Activated CD4-positive, alpha-beta T cell treated with anti-CD3 and anti-CD28 coated beads, Interleukin-2, amount 10 ng/mL, durations not matched to agents 7 days and 5 days (primary cell): ENCODE measurements at regions not wholly inside any gene's neighbourhood (a gene's known extent, or its start where the extent isn't known, plus 50 kb on each side); places are given as distances from the start of the nearest gene placed in this dataset.
"Not testable (repeated sequence)": the region's sequence is repeated elsewhere in the genome, so short reads cannot be mapped to it uniquely, and the experiment has no call there.

Source experiments
- CTCF ChIA-PET: fragments of 350-600 bp; sonication (Branson Sonifier 250); formaldehyde crosslinking; loops from one replicate; lab custom pipeline; 2021; ENCODE audit warnings: antibody characterized with exemption; lab: Charles Lee
- POLR2A ChIA-PET: fragments of 350-600 bp; sonication (Branson Sonifier 250); formaldehyde crosslinking; loops from one replicate; lab custom pipeline; 2021; ENCODE audit warnings: antibody characterized with exemption; lab: Charles Lee
- DNase-seq: peaks from one replicate; pipeline ENCODE4 v3.0.0-alpha.2; 2020
- H3K27ac Mint-ChIP-seq: one replicate; pipeline ENCODE4 v1.8.0; 2021; ENCODE audit warnings: mild to moderate bottlenecking, moderate library complexity, mixed read lengths
- H3K27me3 Mint-ChIP-seq: one replicate; pipeline ENCODE4 v1.8.0; 2021; ENCODE audit warnings: mixed read lengths
- H3K36me3 Mint-ChIP-seq: one replicate; pipeline ENCODE4 v1.8.0; 2021; ENCODE audit warnings: low read depth, mixed read lengths
- H3K4me1 Mint-ChIP-seq: one replicate; pipeline ENCODE4 v1.8.0; 2021; ENCODE audit warnings: mixed read lengths
- H3K4me3 Mint-ChIP-seq: one replicate; pipeline ENCODE4 v1.8.0; 2021; ENCODE audit warnings: mild to moderate bottlenecking, moderate library complexity, mixed read lengths
- H3K9me3 Mint-ChIP-seq: one replicate; pipeline ENCODE4 v1.8.0; 2021; ENCODE audit warnings: mixed read lengths

- H3K4me1 Mint-ChIP-seq, result no peaks in the 10 kb centered on the region
- H3K36me3 Mint-ChIP-seq, result no peaks in the 10 kb centered on the region
- H3K27me3 Mint-ChIP-seq, result no peaks in the 10 kb centered on the region
- DNase-seq, result no peak
- ChIA-PET POLR2A (no interaction called here), CTCF (no interaction called here)
- no peak overlapping the region for H3K4me3 Mint-ChIP-seq
- peaks cover 11% of the 10 kb centered on the region for H3K9me3 Mint-ChIP-seq
- H3K27ac Mint-ChIP-seq, result no peak overlapping the region
Measured at GRCh38 chr16:60989592-60989991, 1046.6 kb downstream of the CDH8 start.

DNA sequence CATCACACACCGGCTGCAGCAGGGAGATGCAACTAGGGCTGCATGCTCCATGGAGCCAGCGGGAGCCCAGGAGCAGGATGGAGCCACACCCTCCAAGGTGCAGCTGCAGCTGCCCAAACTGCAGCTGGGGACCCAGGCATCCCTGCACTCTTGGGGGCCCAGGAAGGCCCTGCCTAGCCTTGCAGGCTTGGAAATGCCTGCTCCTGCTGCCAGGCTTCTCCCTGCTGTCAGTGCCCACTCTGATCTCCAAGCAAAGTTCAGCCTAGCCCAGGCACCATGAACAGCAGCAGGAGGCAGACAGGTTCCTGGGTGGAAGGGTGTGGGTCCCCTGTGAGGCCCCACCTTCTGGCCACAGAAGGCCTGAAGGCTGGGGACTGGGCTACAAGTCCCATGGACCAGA is 1057.1 kb downstream of the CDH8 start:
- Mint-ChIP-seq H3K4me3 (no peak overlapping the region), H3K36me3 (no peaks in the 10 kb centered on the region), H3K4me1 (no peaks in the 10 kb centered on the region), H3K9me3 (peaks cover 14% of the 10 kb centered on the region), H3K27ac (no peak overlapping the region), H3K27me3 (no peaks in the 10 kb centered on the region)
- no peak for DNase-seq
- ChIA-PET POLR2A (no interaction called here), CTCF (no interaction called here)

DNA sequence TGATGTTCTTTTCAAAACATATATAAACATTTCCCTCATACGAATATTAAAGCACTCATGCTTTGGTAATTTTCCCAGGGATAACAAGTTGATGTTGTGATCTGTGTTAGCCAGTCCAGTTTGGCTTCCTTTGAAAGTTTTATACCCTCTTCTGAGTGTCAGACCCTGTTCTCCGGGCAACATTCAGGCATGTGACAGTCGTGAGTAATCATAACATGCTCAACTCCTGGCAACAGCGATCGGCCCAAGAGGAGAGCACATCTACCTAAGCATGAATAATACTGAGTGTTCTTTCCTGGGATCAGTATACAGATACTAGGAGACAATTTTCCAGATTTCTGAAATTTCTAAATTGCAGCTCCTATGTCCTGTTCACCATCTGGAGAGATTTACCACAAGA is 1086.4 kb downstream of the CDH8 start:
- ChIA-PET POLR2A (no interaction called here), CTCF (no interaction called here)
- DNase-seq, result no peak
- H3K27ac Mint-ChIP-seq, result no peak overlapping the region
- no peaks in the 10 kb centered on the region for H3K36me3 Mint-ChIP-seq
- no peaks in the 10 kb centered on the region for H3K27me3 Mint-ChIP-seq
- peaks cover 16% of the 10 kb centered on the region for H3K9me3 Mint-ChIP-seq
- H3K4me3 Mint-ChIP-seq, result no peak overlapping the region
- no peaks in the 10 kb centered on the region for H3K4me1 Mint-ChIP-seq

GRCh38 chr16:60945225-60945624 is 1091.0 kb downstream of the CDH8 start:
- no peaks in the 10 kb centered on the region for H3K27me3 Mint-ChIP-seq
- no peaks in the 10 kb centered on the region for H3K36me3 Mint-ChIP-seq
- CTCF ChIA-PET, result no interaction called here
- POLR2A ChIA-PET, result no interaction called here
- no peak for DNase-seq
- no peak overlapping the region for H3K4me3 Mint-ChIP-seq
- H3K27ac Mint-ChIP-seq, result no peak overlapping the region
- no peaks in the 10 kb centered on the region for H3K4me1 Mint-ChIP-seq
- H3K9me3 Mint-ChIP-seq, result peaks cover 12% of the 10 kb centered on the region

DNA sequence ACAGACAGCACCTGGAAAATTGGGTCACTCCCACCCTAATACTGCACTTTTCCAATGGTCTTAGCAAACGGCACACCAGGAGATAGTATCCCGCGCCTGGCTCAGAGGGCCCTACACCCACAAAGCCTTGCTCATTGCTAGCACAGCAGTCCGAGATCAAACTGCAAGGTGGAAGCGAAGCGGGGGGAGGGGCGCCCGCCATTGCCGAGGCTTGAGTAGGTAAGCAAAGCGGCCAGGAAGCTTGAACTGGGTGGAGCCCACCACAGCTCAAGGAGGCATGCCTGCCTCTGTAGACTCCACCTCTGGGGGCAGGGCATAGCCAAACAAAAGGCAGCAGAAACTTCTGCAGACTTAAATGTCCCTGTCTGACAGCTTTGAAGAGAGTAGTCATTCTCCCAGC is 1100.0 kb downstream of the CDH8 start:
- peaks cover 11% of the 10 kb centered on the region for H3K9me3 Mint-ChIP-seq
- H3K4me1 Mint-ChIP-seq, CTCF ChIA-PET, H3K36me3 Mint-ChIP-seq, H3K27me3 Mint-ChIP-seq, DNase-seq, H3K27ac Mint-ChIP-seq, POLR2A ChIA-PET, H3K4me3 Mint-ChIP-seq: not testable (repeated sequence)

DNA sequence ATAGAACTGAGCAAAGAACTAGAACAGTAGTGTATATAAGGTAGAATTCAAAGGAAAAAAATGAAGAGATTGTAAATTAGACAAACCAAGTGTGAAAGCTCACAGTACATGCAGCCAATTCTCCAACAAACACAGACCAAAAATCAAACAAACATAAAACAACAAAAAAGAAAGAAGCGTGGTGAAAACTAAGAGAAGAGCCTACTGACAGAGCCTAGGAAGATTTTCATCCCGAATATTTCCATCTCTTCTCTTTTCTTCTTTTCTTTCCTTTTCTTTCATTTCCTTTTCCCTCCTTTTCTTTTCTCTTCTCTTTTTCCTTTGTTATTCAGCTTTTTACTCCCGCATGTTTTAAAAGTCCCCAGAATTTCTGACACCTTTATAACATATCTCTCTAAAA is 1103.6 kb downstream of the CDH8 start:
- no peak overlapping the region for H3K4me3 Mint-ChIP-seq
- DNase-seq, result no peak
- no peak overlapping the region for H3K27ac Mint-ChIP-seq
- POLR2A ChIA-PET, result no interaction called here
- no peaks in the 10 kb centered on the region for H3K4me1 Mint-ChIP-seq
- no peaks in the 10 kb centered on the region for H3K36me3 Mint-ChIP-seq
- CTCF ChIA-PET, result no interaction called here
- H3K27me3 Mint-ChIP-seq, result no peaks in the 10 kb centered on the region
- peaks cover 5% of the 10 kb centered on the region for H3K9me3 Mint-ChIP-seq

- CTCF ChIA-PET, result no interaction called here
Measured at GRCh38 chr16:60930291-60930690, 1105.9 kb downstream of the CDH8 start.

GRCh38 chr16:60922920-60923319 is 1113.3 kb downstream of the CDH8 start:
- Mint-ChIP-seq H3K27ac (no peak overlapping the region), H3K4me1 (no peaks in the 10 kb centered on the region), H3K27me3 (no peaks in the 10 kb centered on the region), H3K9me3 (peaks cover 10% of the 10 kb centered on the region), H3K4me3 (no peak overlapping the region), H3K36me3 (no peaks in the 10 kb centered on the region)
- DNase-seq, result no peak
- POLR2A ChIA-PET, result no interaction called here
- CTCF ChIA-PET, result no interaction called here

More at GRCh38 chr16:60930291-60930690, 1105.9 kb downstream of the CDH8 start:
- Mint-ChIP-seq H3K27ac (no peak overlapping the region), H3K27me3 (no peaks in the 10 kb centered on the region), H3K4me3 (no peak overlapping the region), H3K36me3 (no peaks in the 10 kb centered on the region), H3K9me3 (peaks cover 8% of the 10 kb centered on the region), H3K4me1 (no peaks in the 10 kb centered on the region)
- POLR2A ChIA-PET, result no interaction called here
- no peak for DNase-seq

GRCh38 chr16:60914334-60914733 is 1121.9 kb downstream of the CDH8 start:
- Mint-ChIP-seq H3K4me3 (no peak overlapping the region), H3K4me1 (no peaks in the 10 kb centered on the region), H3K27ac (no peak overlapping the region), H3K27me3 (no peaks in the 10 kb centered on the region), H3K9me3 (peaks cover 8% of the 10 kb centered on the region), H3K36me3 (no peaks in the 10 kb centered on the region)
- CTCF ChIA-PET, result no interaction called here
- POLR2A ChIA-PET, result no interaction called here
- no peak for DNase-seq

GRCh38 chr16:60907645-60908044 is 1128.6 kb downstream of the CDH8 start:
- H3K36me3 Mint-ChIP-seq, result no peaks in the 10 kb centered on the region
- ChIA-PET POLR2A (no interaction called here), CTCF (no interaction called here)
- H3K4me1 Mint-ChIP-seq, result no peaks in the 10 kb centered on the region
- H3K27me3 Mint-ChIP-seq, result no peaks in the 10 kb centered on the region
- no peak overlapping the region for H3K4me3 Mint-ChIP-seq
- no peaks in the 10 kb centered on the region for H3K9me3 Mint-ChIP-seq
- DNase-seq, result no peak
- no peak overlapping the region for H3K27ac Mint-ChIP-seq

- Mint-ChIP-seq H3K36me3 (no peaks in the 10 kb centered on the region), H3K4me1 (no peaks in the 10 kb centered on the region), H3K27me3 (no peaks in the 10 kb centered on the region), H3K27ac (no peak overlapping the region), H3K4me3 (no peak overlapping the region), H3K9me3 (peaks cover 2% of the 10 kb centered on the region)
- ChIA-PET CTCF (no interaction called here), POLR2A (no interaction called here)
- DNase-seq, result no peak
Measured at GRCh38 chr16:60905811-60906210, 1130.4 kb downstream of the CDH8 start.

GRCh38 chr16:60902114-60902513 is 1134.1 kb downstream of the CDH8 start:
- Mint-ChIP-seq H3K27ac (no peak overlapping the region), H3K36me3 (no peaks in the 10 kb centered on the region), H3K9me3 (peaks cover 2% of the 10 kb centered on the region), H3K4me1 (no peaks in the 10 kb centered on the region), H3K4me3 (no peak overlapping the region), H3K27me3 (no peaks in the 10 kb centered on the region)
- no peak for DNase-seq
- POLR2A ChIA-PET, result no interaction called here
- CTCF ChIA-PET, result no interaction called here

DNA sequence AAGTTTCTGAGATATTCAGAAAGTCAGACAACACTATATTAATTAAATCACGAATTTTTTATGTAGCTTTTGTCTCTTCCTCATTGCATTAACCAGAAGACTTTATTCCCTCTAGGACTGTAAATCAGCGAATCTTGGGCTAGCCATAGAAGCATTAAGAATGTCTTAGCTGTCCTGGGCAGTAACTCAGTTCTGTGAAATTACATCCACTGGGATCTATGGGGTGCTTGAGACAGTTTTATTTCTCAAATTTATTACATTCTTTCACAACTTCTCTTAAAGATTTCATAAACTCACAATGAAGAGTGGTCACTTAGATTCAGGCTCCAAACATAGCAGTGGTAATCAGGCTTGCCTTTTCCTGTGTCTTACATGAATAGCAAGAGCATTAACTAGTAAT is 1153.4 kb downstream of the CDH8 start:
- Mint-ChIP-seq H3K36me3 (no peaks in the 10 kb centered on the region), H3K27me3 (no peaks in the 10 kb centered on the region), H3K4me3 (no peak overlapping the region), H3K27ac (no peak overlapping the region), H3K9me3 (peaks cover 2% of the 10 kb centered on the region), H3K4me1 (no peaks in the 10 kb centered on the region)
- no peak for DNase-seq
- POLR2A ChIA-PET, result no interaction called here
- CTCF ChIA-PET, result no interaction called here

DNA sequence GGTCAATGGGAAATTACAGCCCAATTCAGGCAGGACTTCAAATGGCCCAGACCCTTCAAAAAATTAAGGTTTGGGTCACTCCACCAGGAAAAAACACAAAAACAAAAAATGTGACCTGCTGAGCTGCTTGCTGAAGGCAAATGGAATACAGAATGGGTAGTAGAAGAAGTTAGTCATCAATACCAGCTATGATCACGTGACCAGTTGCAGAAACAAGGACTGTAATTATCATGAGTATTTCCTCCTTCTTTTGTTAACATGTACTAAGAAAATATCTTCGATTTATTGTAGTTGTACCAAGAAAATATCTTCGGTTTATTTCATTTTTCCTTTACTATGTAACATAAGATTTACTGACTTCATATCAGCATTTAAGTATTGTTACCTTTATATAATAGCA is 1183.6 kb downstream of the CDH8 start:
- CTCF ChIA-PET, result no interaction called here
- Mint-ChIP-seq H3K27ac (no peak overlapping the region), H3K4me3 (no peak overlapping the region), H3K4me1 (no peaks in the 10 kb centered on the region), H3K27me3 (no peaks in the 10 kb centered on the region), H3K9me3 (peaks cover 11% of the 10 kb centered on the region), H3K36me3 (no peaks in the 10 kb centered on the region)
- no peak for DNase-seq
- POLR2A ChIA-PET, result no interaction called here
